ENCODE measurements at regions not wholly inside any gene's neighbourhood (a gene's known extent, or its start where the extent isn't known, plus 50 kb on each side); places are given as distances from the start of the nearest gene placed in this dataset.

DNA sequence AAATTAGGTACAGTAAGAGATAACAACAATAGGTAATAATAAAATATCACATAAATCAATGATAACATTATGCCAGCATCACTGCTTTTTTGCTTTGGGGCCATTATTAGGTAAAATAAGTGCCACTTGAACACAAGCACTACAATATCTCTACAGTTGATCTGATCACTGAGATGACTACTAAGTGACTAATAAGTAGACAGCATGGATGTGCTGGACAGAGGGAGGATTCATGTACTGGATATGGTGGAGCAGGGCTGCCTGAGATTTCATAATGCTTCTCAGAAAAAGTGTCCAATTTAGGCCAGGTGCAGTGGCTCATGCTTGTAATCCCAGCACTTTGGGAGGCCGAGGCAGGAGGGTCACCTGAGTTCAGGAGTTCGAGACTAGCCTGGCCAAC, 137.8 kb upstream of the IL1RAPL2 start:
- TF ChIP-seq, protein P1, sequence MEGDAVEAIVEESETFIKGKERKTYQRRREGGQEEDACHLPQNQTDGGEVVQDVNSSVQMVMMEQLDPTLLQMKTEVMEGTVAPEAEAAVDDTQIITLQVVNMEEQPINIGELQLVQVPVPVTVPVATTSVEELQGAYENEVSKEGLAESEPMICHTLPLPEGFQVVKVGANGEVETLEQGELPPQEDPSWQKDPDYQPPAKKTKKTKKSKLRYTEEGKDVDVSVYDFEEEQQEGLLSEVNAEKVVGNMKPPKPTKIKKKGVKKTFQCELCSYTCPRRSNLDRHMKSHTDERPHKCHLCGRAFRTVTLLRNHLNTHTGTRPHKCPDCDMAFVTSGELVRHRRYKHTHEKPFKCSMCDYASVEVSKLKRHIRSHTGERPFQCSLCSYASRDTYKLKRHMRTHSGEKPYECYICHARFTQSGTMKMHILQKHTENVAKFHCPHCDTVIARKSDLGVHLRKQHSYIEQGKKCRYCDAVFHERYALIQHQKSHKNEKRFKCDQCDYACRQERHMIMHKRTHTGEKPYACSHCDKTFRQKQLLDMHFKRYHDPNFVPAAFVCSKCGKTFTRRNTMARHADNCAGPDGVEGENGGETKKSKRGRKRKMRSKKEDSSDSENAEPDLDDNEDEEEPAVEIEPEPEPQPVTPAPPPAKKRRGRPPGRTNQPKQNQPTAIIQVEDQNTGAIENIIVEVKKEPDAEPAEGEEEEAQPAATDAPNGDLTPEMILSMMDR (IDR thresholded peaks at IDR 0.05; ENCODE audit: poor library complexity) = no peak
- TF ChIP-seq EZH2phosphoT487 (IDR thresholded peaks at IDR 0.05; ENCODE audit: low read depth, severe bottlenecking, unreplicated experiment) = no peak
- TF ChIP-seq EZH2 (IDR thresholded peaks at IDR 0.05; ENCODE audit: borderline replicate concordance) = no peak

Measured in hepatocyte (in vitro differentiated cells).